Glutamatergic neuron (in vitro differentiated cells): ENCODE measurements at regions not wholly inside any gene's neighbourhood (a gene's known extent, or its start where the extent isn't known, plus 50 kb on each side); places are given as distances from the start of the nearest gene placed in this dataset.

ENCODE experiments used
- DNase-seq: peaks from one replicate; pipeline ENCODE4 v3.0.0; 2022
- H3K27ac Mint-ChIP-seq: one replicate; pipeline ENCODE4 v1.8.0; 2020; ENCODE audit warnings: mild to moderate bottlenecking, mixed read lengths, inconsistent platforms; ENCODE audit not compliant: unreplicated experiment
- H3K27me3 Mint-ChIP-seq: one replicate; pipeline ENCODE4 v1.8.0; 2020; ENCODE audit warnings: mild to moderate bottlenecking, moderate library complexity, mixed read lengths, inconsistent platforms; ENCODE audit not compliant: unreplicated experiment
- H3K36me3 Mint-ChIP-seq: one replicate; pipeline ENCODE4 v1.8.0; 2020; ENCODE audit warnings: mild to moderate bottlenecking, mixed read lengths, inconsistent platforms; ENCODE audit not compliant: unreplicated experiment
- H3K4me1 Mint-ChIP-seq: one replicate; pipeline ENCODE4 v1.8.0; 2020; ENCODE audit warnings: mild to moderate bottlenecking, low read depth, mixed read lengths, inconsistent platforms; ENCODE audit not compliant: unreplicated experiment
- H3K4me3 Mint-ChIP-seq: one replicate; pipeline ENCODE4 v1.8.0; 2020; ENCODE audit warnings: mild to moderate bottlenecking, mixed read lengths, inconsistent platforms; ENCODE audit not compliant: unreplicated experiment
- H3K9me3 Mint-ChIP-seq: one replicate; pipeline ENCODE4 v1.8.0; 2020; ENCODE audit warnings: mild to moderate bottlenecking, moderate library complexity, mixed read lengths, inconsistent platforms; ENCODE audit not compliant: unreplicated experiment
- TF ChIP-seq, protein P1 (sequence below): fragments of 200-600 bp; sonication (generic); IDR thresholded peaks from one replicate; pipeline ENCODE4 v1.5.0; 2021; ENCODE audit not compliant: partially characterized antibody, unreplicated experiment

DNA sequence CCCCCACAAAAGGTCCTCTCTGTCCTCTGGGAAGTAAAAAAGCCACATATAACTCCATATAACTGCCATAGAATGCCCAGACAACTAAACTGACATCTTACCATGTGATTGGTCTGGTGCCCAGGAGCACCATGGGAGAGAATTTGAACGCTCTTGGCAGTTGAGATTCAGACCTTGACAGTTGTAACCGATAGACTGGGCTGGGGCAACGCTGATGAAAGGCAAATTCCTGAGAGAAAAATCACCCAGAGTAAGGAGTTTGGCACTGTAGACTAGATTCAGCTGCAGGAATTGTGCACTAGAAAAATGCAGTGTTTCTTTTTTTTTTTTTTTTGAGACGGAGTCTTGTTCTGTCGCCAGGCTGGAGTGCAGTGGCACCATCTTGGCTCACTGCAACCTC, 240.5 kb downstream of the SOX2 start:
- Mint-ChIP-seq H3K36me3 (no peaks in the 10 kb centered on the region), H3K27me3 (no peaks in the 10 kb centered on the region), H3K4me3 (no peak overlapping the region), H3K4me1 (no peaks in the 10 kb centered on the region), H3K27ac (no peak overlapping the region), H3K9me3 (no peaks in the 10 kb centered on the region)
- TF ChIP-seq, protein P1, sequence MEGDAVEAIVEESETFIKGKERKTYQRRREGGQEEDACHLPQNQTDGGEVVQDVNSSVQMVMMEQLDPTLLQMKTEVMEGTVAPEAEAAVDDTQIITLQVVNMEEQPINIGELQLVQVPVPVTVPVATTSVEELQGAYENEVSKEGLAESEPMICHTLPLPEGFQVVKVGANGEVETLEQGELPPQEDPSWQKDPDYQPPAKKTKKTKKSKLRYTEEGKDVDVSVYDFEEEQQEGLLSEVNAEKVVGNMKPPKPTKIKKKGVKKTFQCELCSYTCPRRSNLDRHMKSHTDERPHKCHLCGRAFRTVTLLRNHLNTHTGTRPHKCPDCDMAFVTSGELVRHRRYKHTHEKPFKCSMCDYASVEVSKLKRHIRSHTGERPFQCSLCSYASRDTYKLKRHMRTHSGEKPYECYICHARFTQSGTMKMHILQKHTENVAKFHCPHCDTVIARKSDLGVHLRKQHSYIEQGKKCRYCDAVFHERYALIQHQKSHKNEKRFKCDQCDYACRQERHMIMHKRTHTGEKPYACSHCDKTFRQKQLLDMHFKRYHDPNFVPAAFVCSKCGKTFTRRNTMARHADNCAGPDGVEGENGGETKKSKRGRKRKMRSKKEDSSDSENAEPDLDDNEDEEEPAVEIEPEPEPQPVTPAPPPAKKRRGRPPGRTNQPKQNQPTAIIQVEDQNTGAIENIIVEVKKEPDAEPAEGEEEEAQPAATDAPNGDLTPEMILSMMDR, result no peak
- DNase-seq, result no peak

DNA sequence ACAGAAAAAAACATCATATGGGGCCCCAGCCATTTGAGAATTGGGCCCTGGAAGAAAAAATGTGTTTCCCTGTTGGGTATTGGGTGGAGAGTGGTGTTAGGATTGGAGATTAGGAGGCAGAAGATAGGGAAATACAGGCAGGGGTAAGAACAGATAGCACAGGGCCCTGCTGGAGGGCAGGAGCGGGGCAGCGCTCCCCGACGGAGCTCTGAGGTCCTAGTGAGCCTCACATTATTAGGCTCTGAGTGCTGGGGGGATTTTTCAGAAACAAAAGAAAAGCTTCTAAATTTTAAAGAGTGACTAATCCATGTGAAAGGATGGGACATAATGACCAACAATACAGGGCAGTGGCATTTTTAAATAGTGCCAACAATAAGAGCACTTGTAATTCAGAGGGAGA, 241.2 kb downstream of the SOX2 start:
- Mint-ChIP-seq H3K27me3 (no peaks in the 10 kb centered on the region), H3K27ac (no peak overlapping the region), H3K36me3 (no peaks in the 10 kb centered on the region), H3K9me3 (no peaks in the 10 kb centered on the region), H3K4me1 (no peaks in the 10 kb centered on the region), H3K4me3 (no peak overlapping the region)
- DNase-seq, result no peak
- TF ChIP-seq, protein P1, result no peak

DNA sequence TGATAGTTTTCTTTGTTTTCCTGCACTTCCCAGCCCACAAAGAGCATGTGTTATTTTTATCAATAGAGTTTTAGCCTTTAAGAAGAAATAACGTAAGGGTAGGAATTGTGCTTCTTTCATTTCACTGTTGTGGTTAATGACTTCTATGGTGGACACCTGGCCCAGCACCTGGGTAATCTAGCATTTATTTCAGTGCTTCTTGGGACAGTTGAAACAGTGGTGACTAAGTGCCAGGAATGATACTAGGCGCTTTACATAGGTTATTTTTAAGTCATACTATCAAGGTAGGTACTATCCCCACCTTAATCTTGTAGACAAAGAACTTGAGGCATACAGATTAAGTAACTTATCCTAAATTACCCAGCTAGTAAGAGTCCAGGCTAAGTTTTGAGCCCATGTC, 243.8 kb downstream of the SOX2 start:
- DNase-seq, result no peak
- TF ChIP-seq, protein P1, result no peak
- no peak overlapping the region for H3K27ac Mint-ChIP-seq
- no peaks in the 10 kb centered on the region for H3K9me3 Mint-ChIP-seq
- no peaks in the 10 kb centered on the region for H3K4me1 Mint-ChIP-seq
- H3K27me3 Mint-ChIP-seq, result no peaks in the 10 kb centered on the region
- H3K4me3 Mint-ChIP-seq, result no peak overlapping the region
- no peaks in the 10 kb centered on the region for H3K36me3 Mint-ChIP-seq

DNA sequence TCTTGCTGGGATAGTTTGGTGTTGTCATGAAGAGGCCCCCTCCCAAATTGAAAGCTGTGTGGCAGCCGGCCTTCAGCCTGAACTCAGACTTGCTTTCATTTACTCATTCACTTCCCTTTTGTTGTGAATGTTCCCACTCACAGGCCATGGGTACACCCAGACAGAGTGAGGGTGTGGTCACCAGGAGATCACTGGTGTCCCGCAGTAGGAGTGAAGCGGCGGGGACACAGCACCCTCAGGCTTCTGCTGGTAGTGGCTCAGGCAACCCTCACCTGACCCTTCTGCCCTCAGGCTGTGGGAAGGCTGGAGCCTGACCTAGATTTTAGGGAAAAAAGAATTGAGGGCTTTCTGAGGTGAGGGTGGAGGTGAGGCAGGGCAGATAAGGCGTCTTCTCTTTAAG, 244.4 kb downstream of the SOX2 start:
- Mint-ChIP-seq H3K4me3 (no peak overlapping the region), H3K27me3 (no peaks in the 10 kb centered on the region), H3K27ac (no peak overlapping the region), H3K4me1 (no peaks in the 10 kb centered on the region), H3K36me3 (no peaks in the 10 kb centered on the region), H3K9me3 (no peaks in the 10 kb centered on the region)
- TF ChIP-seq, protein P1, result no peak
- DNase-seq, result no peak

DNA sequence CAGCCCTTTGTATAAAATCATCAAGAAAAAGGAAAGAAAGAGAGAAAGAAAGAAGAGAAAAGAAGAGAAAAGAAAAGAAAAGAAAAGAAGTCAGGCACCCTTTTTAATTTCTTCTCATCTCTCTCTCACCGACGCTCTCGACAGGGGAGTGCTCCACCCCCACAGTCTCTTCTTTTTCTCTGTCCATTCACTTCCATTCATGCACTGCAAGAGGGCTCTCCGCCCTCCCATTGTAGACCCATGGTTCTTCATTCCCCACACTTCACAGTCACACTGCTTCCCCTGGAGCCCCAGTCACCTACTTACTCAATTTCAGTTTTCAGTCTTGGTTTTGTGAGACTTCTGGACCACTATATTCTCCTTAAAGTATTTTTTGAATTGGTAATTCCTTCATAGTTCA, 254.7 kb downstream of the SOX2 start:
- DNase-seq, result no peak
- no peaks in the 10 kb centered on the region for H3K27me3 Mint-ChIP-seq
- H3K36me3 Mint-ChIP-seq, result no peaks in the 10 kb centered on the region
- H3K9me3 Mint-ChIP-seq, result no peaks in the 10 kb centered on the region
- H3K27ac Mint-ChIP-seq, result no peak overlapping the region
- H3K4me3 Mint-ChIP-seq, result no peak overlapping the region
- H3K4me1 Mint-ChIP-seq, result no peaks in the 10 kb centered on the region
- TF ChIP-seq, protein P1, result no peak
